ENCODE measurements at regions not wholly inside any gene's neighbourhood (a gene's known extent, or its start where the extent isn't known, plus 50 kb on each side); places are given as distances from the start of the nearest gene placed in this dataset.
"Not testable (repeated sequence)": the region's sequence is repeated elsewhere in the genome, so short reads cannot be mapped to it uniquely, and the experiment has no call there.

GRCh38 chr12:74119811-74120362, 417.7 kb upstream of the ATXN7L3B start:
- no peak for DNase-seq (ENCODE audit: low read depth in 2 of 2)

GRCh38 chr12:74120644-74121043, 417.0 kb upstream of the ATXN7L3B start:
- DNase-seq (ENCODE audit: low read depth in 2 of 2): no peak

GRCh38 chr12:74129702-74130101, 407.9 kb upstream of the ATXN7L3B start:
- DNase-seq (ENCODE audit: low read depth in 2 of 2): no peak

GRCh38 chr12:74144396-74144795, 393.2 kb upstream of the ATXN7L3B start:
- DNase-seq (ENCODE audit: low read depth in 2 of 2): no peak

GRCh38 chr12:74145328-74145727, 392.3 kb upstream of the ATXN7L3B start:
- no peak for DNase-seq (ENCODE audit: low read depth in 2 of 2)

- no peak for DNase-seq (ENCODE audit: low read depth in 2 of 2)
Measured at GRCh38 chr12:74148849-74149248, 388.8 kb upstream of the ATXN7L3B start.

- DNase-seq (ENCODE audit: low read depth in 2 of 2): no peak
Measured at GRCh38 chr12:74152370-74152769, 385.3 kb upstream of the ATXN7L3B start.

GRCh38 chr12:74166096-74166495, 371.5 kb upstream of the ATXN7L3B start:
- DNase-seq (ENCODE audit: low read depth in 2 of 2): no peak

GRCh38 chr12:74169607-74170006, 368.0 kb upstream of the ATXN7L3B start:
- no peak for DNase-seq (ENCODE audit: low read depth in 2 of 2)

GRCh38 chr12:74170645-74171477, 366.8 kb upstream of the ATXN7L3B start:
- DNase-seq (ENCODE audit: low read depth in 2 of 2): no peak

GRCh38 chr12:74171478-74171909, 366.1 kb upstream of the ATXN7L3B start:
- DNase-seq (ENCODE audit: low read depth in 2 of 2): no peak

GRCh38 chr12:74174961-74175360, 362.7 kb upstream of the ATXN7L3B start:
- not testable (repeated sequence) for DNase-seq (ENCODE audit: low read depth in 2 of 2)

- DNase-seq (ENCODE audit: low read depth in 2 of 2): no peak
Measured at GRCh38 chr12:74185360-74185759, 352.3 kb upstream of the ATXN7L3B start.

GRCh38 chr12:74193191-74193590, 344.4 kb upstream of the ATXN7L3B start:
- no peak for DNase-seq (ENCODE audit: low read depth in 2 of 2)

GRCh38 chr12:74204236-74204635, 333.4 kb upstream of the ATXN7L3B start:
- DNase-seq (ENCODE audit: low read depth in 2 of 2): no peak

GRCh38 chr12:74227846-74228545, 309.6 kb upstream of the ATXN7L3B start:
- DNase-seq (ENCODE audit: low read depth in 2 of 2): no peak

GRCh38 chr12:74229671-74230070, 308.0 kb upstream of the ATXN7L3B start:
- no peak for DNase-seq (ENCODE audit: low read depth in 2 of 2)

GRCh38 chr12:74235342-74235741, 302.3 kb upstream of the ATXN7L3B start:
- DNase-seq (ENCODE audit: low read depth in 2 of 2): no peak

GRCh38 chr12:74241341-74241740, 296.3 kb upstream of the ATXN7L3B start:
- DNase-seq (ENCODE audit: low read depth in 2 of 2): no peak

GRCh38 chr12:74242088-74242487, 295.5 kb upstream of the ATXN7L3B start:
- DNase-seq (ENCODE audit: low read depth in 2 of 2): no peak

- DNase-seq (ENCODE audit: low read depth in 2 of 2): no peak
Measured at GRCh38 chr12:74245458-74245857, 292.2 kb upstream of the ATXN7L3B start.

GRCh38 chr12:74250891-74251290, 286.7 kb upstream of the ATXN7L3B start:
- no peak for DNase-seq (ENCODE audit: low read depth in 2 of 2)

GRCh38 chr12:74253826-74254225, 283.8 kb upstream of the ATXN7L3B start:
- not testable (repeated sequence) for DNase-seq (ENCODE audit: low read depth in 2 of 2)

All from stimulated activated CD8-positive, alpha-beta memory T cell treated with anti-CD3 and anti-CD28 coated beads, Interleukin-15, amount 100 ng/mL, for 48 hours (primary cell).